DOHH2 (cell line): ENCODE measurements at regions not wholly inside any gene's neighbourhood (a gene's known extent, or its start where the extent isn't known, plus 50 kb on each side); places are given as distances from the start of the nearest gene placed in this dataset.

Source experiments
- EZH2phosphoT487 ChIP-seq: fragments of 200-600 bp; sonication (generic); IDR thresholded peaks from 2 replicates; pipeline ENCODE4 v1.6.1; 2017; ENCODE audit warnings: borderline replicate concordance, mild to moderate bottlenecking, antibody characterized with exemption, low read length, moderate library complexity, mixed read lengths
- TF ChIP-seq, protein P1 (sequence below): fragments of 200-600 bp; sonication (generic); IDR thresholded peaks from one replicate; pipeline ENCODE4 v1.5.1; 2014; ENCODE audit warnings: antibody characterized with exemption, mild to moderate bottlenecking, low read depth, low read length; ENCODE audit not compliant: poor library complexity, severe bottlenecking

DNA sequence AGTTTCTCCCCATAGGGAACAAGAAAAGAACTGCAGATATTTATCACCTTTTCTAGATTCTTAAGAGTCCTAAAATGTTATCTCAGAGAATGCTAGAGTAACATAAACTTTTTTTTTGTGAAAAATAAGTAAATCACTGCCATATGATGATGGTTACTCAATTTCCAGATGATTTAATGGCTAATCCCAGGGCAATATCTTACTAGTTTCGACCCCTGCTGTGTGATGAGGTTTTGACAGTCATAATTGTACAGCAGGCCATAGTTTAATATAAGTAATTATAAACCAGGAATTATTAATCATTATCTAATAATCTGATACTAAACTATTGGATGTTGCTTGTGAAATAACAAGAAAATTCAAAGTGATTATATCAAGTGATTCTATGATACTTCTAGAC, 210.6 kb downstream of the HLX start:
- TF ChIP-seq, protein P1, sequence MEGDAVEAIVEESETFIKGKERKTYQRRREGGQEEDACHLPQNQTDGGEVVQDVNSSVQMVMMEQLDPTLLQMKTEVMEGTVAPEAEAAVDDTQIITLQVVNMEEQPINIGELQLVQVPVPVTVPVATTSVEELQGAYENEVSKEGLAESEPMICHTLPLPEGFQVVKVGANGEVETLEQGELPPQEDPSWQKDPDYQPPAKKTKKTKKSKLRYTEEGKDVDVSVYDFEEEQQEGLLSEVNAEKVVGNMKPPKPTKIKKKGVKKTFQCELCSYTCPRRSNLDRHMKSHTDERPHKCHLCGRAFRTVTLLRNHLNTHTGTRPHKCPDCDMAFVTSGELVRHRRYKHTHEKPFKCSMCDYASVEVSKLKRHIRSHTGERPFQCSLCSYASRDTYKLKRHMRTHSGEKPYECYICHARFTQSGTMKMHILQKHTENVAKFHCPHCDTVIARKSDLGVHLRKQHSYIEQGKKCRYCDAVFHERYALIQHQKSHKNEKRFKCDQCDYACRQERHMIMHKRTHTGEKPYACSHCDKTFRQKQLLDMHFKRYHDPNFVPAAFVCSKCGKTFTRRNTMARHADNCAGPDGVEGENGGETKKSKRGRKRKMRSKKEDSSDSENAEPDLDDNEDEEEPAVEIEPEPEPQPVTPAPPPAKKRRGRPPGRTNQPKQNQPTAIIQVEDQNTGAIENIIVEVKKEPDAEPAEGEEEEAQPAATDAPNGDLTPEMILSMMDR = no peak
- TF ChIP-seq EZH2phosphoT487 = no peak
